Omental fat pad (tissue), 3 donors: ENCODE measurements at regions not wholly inside any gene's neighbourhood (a gene's known extent, or its start where the extent isn't known, plus 50 kb on each side); places are given as distances from the start of the nearest gene placed in this dataset.

Experiments used
- ATAC-seq: fragments of 150-250 bp; one replicate; pipeline ENCODE4 v1.9.1; 2016; ENCODE audit warnings: mild to moderate bottlenecking, moderate library complexity; ENCODE audit not compliant: low FRiP score
- DNase-seq: peaks from one replicate; pipeline ENCODE4 v3.0.0-alpha.2; 2019; ENCODE audit warnings: low spot score
- CTCF ChIP-seq, 3 donors: fragments of 450-650 bp; IDR thresholded peaks; one replicate each; pipeline ENCODE4 v1.5.1; 2016 to 2017; ENCODE audit warnings: antibody characterized with exemption in 3 of 3, mild to moderate bottlenecking in 3 of 3, moderate library complexity in 2 of 3

DNA sequence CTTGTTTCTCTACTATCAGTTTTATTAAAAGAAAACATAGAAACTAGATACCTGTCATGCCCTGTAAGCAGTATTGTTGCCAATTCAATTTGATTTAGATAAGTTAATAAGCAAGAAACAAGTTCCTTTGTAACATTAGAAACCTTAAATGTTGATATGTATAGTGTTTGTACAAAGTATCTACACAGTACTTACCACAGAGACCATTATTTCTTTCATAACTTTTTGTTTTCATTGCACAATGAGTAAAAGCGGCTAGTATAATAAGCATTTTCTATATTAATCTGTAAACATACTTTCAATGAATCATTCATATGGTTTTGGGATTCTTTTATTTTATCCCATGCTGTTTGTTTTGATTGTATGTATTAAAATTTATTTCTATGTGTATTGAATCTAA is 305.1 kb downstream of the TTC6 start:
- ATAC-seq = no peak
- DNase-seq = no peak
- TF ChIP-seq CTCF (IDR thresholded peaks at IDR 0.05) = no peak

DNA sequence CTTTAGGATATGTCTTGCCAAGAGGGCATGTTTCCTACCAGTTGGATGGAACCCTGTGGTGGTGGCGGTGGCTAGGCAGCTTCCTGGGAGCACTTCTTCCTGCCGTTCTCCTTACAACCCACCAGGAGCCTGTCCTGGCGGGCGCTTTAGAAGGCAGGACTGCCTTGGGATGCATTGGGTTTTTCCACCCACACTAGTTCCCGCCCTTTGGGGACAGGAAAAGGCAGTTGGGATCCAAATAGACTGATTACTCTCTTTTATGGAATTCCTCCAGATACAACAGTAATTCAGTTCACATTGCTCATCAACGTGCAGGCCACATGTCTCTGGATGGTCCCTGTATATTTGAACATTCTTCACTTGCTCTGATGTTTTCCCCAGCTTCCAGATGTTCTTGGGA is 305.7 kb upstream of the SSTR1 start:
- ATAC-seq (peak; percentile 32), DNase-seq (no peak)
- TF ChIP-seq CTCF (IDR thresholded peaks at IDR 0.05) = no peak

DNA sequence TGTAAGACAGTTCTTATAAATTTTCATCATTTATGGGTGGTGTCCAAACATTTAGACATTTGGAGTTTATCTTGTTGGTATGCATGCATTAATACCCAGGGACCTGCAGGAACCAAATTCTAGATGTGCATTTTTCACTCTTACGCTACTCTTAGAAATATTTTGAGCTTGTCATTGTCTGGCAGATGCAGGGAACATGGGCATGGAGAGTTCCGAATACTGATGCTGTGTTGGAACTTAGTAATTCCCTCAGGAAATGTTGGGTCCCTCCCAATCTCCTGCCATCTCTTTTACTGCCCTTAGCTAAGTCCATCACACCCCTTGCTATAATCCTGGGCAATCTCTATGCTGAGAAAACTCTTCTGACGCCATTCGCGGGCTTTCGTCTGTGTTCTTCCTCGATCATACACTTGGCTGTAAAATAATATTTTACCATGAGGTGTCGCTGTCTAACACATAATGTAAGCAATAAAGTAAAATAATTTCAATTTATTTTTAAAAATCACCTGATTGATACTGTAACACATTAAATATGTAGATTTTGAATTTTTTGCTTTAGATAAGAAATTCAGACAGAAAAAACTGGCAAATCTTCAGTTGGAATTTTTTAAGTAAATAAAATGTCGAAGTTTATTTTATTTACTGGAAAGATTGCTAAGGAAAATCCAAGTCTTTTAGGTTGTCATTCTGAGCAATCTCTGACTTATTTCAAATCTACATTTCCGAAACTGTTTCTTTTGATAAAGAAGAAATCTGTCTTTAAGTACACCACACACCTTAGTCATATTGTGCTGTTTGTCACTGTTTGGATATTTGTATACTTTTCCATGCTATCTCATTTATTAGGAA is 304.1 kb upstream of the SSTR1 start:
- DNase-seq = no peak
- no peak for ATAC-seq
- TF ChIP-seq CTCF (IDR thresholded peaks at IDR 0.05) = no peak

DNA sequence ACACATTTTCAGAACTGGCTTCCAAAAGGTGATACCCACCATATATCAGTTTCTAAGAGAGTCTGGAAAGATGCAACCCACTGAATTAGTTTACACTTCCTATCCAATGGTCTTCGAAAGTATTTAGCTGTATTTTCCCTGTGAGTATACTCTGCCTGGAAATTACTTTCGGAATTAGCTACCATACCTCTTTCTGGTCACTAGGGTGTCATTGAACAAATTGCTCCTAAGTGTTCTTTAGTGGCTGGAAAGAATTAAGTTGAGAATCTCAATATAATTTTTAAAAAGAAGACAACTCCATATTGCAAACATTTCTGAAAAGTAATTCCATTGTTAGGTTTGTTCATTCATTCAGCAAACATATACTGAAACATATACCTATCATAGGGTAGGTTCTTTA is 283.1 kb upstream of the SSTR1 start:
- ATAC-seq (no peak), DNase-seq (no peak)
- no peak for TF ChIP-seq CTCF (IDR thresholded peaks at IDR 0.05)

DNA sequence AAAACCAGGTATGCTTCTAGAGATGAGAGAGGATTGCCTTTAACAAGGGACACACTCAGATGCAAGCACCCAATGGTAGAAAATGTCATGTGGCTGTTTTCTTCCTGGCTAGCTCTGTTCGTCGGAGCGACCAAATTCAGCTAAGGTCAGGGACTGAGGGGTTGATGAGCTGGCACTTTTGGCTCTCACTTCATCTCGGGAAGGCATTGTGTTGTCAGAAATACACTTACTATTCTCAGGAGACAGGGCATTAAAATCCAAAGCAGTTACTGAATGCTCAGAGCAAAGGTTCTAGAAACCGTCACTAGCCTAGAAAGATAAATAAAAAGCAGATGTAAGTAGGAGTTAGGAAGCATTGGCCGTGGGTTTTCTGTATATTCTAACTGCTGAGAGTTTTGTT is 275.7 kb upstream of the SSTR1 start:
- TF ChIP-seq CTCF (IDR thresholded peaks at IDR 0.05) = no peak
- DNase-seq (no peak), ATAC-seq (no peak)

DNA sequence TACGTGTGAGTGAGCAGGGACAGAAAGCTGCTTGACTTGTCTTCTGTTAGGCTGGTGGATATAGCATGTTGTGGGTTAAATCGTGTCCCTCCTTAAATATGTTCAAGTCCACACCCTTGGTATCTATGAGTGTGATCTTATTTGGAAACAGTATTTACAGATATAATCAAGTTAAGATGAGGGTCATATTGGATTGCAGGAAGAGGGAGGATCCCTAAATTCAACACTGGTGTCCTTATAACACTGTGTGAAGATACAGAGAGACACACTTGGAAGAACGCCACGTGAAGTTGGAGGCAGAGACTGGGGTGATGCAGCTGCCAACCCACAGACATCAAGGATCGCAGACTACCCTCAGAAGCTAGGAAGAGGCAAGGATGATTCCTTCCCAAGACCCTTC is 275.2 kb upstream of the SSTR1 start:
- no peak for ATAC-seq
- TF ChIP-seq CTCF (IDR thresholded peaks at IDR 0.05) = no peak
- no peak for DNase-seq

GRCh38 chr14:37936971-37937370 is 270.7 kb upstream of the SSTR1 start:
- TF ChIP-seq CTCF (IDR thresholded peaks at IDR 0.05) = no peak
- DNase-seq (no peak), ATAC-seq (no peak)
